Activated CD8-positive, alpha-beta memory T cell treated with anti-CD3 and anti-CD28 coated beads, Interleukin-2, amount 50 U/mL, for 1 hour (primary cell): ENCODE measurements at regions not wholly inside any gene's neighbourhood (a gene's known extent, or its start where the extent isn't known, plus 50 kb on each side); places are given as distances from the start of the nearest gene placed in this dataset.

Experiments
- DNase-seq: peaks from one replicate; pipeline ENCODE4 v3.0.0-alpha.2; 2020; ENCODE audit errors: extremely low read depth

DNA sequence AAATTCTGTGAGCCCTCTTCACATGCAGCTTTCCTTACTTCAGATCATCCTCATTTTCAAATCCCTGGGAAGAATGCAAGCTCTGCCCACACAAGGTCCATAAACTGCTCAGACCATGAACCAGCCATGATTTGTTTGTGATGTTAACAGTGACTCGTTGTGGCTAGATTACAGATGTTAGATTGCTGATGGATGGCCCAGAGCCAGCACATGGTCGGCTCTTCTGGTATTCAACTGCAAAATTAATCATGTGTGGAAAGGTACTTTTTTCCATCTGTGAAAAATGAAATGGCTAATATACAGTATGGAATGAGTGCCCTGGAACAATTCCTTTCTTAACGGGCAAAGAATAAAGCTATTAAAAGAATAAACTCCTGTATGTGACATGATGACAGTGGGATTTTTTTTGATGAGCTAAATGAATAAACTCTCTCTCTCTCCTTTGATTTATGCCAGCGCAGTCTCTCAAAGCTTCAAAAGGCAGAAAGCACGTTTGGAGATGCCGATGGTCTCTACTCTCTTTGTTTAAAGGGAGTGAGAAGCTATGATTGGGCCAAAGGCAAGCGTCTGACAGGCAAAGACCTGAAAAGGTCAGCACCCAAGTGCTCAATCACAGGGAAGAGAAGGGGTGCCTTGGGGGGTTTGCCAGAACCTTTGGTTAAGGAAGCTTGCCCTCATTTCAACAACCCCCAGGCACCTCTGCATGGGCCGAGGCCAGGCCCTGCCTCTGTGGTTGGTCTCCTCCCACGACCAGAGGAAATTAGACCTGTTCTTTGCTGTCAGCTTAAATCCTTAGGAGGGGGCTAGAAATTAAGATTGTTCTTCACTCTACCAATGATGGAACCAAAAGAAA lies 444.0 kb upstream of the NFE2L3 start:
- DNase-seq, result no peak

DNA sequence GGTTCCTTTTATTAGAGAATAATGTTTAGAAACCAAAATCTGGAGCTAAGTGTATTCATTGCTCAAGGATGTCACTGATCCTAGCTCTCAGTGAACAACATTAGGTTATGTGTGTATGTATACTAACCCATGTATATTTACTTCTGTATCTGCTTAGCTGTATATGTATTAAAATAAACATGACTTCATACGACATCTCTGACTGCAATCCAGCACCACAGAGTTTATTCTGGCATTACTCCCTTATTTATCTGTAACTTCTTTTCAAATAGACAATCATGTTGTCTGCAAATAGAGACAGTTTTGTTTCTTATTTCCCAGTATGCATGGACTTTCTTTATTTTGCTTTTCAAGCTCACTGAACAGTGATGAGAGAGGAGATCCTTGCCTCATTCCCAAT lies 441.0 kb upstream of the NFE2L3 start:
- DNase-seq, result no peak

DNA sequence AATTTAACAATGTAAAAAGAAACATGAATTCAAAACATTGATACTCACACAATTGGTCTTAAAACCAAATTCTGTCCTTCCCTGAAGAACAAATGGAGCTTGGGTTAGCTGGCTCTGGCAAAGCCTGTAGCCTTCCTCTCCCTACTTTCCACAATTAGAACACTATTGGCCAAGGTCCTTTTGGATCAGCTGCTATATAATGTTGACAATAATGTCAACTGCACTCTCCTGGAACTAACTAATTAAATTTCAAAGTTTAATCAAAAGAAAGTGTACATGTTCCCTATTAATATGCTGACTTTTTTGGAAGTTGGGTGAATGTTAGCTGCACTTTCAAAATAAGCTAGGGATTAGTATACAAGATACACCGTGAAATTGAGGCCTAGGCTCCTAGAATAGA lies 440.1 kb upstream of the NFE2L3 start:
- DNase-seq, result no peak

DNA sequence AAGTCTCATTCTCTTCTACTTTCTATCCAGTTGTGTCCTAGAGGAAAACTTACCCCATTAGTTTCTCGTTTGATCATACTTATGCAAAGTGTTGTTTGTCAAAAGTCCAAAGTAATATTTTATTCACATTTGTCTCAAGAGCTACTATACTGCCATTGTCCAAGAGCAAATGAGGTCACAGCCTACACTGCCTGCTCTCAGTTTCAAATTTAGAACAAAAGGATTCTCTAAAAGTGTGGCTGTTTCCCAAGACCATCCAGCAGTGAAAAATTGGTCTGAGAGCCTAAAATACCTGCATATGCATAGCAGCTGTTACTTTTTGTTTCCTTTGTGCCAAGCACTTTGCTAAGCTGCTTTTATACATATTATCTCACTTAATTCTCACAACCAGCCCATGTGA lies 439.5 kb upstream of the NFE2L3 start:
- DNase-seq, result no peak

DNA sequence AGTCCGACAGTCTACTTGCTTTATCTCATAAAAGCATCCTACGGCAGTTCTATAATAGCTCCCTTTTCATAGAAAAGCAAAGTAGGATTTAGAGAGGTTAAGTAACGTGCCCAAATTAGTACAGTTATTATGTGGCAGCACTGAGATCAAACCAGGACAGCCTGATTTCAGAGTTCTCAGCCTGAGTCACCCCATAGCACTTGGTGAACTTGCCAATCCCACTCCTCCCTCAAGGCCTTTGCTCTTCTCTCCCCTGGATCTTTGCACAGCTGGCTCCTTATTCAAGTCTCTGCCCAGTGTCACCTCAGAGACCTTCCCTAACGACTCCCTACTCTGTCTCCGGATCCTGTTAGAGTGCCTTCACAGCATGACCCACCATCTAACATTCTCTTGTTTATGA lies 438.0 kb upstream of the NFE2L3 start:
- DNase-seq, result no peak

DNA sequence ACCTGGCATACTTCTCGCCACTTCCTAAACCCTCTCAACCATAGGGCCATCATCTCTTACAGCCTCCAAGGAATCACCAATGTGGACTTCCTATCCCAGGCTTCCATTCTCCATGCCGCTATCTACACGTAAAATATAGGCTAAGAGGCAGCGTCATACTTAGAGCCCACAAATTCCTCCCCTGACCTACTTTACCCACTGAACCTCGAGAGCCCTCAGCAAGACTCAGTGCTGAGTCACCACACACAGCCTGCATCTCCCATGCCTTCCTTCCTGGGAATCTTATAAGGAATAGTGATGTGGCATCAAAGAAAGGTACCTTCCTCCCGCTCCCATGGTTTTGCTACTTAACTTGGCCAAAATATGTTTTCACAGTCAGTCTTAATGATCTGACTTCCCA lies 435.6 kb upstream of the NFE2L3 start:
- DNase-seq, result no peak

DNA sequence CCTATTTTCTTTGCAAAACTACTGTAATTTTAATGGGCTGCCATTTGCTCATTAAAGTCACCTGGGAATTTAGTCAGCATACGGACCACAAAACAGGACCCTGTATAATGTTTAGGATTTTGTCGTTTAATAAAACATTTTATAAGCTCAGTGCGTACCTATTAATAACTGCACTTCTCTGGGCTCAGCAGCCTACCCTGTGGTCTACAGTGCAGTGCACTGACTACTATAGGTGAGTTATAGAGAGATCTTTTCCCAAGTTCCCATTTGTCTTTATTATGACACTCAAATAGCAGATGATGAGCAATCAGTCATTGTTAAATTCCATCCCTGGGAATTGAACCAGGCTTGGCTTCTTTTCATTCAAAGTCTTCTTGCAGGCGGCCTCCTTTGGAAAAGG lies 433.4 kb upstream of the NFE2L3 start:
- DNase-seq, result no peak

DNA sequence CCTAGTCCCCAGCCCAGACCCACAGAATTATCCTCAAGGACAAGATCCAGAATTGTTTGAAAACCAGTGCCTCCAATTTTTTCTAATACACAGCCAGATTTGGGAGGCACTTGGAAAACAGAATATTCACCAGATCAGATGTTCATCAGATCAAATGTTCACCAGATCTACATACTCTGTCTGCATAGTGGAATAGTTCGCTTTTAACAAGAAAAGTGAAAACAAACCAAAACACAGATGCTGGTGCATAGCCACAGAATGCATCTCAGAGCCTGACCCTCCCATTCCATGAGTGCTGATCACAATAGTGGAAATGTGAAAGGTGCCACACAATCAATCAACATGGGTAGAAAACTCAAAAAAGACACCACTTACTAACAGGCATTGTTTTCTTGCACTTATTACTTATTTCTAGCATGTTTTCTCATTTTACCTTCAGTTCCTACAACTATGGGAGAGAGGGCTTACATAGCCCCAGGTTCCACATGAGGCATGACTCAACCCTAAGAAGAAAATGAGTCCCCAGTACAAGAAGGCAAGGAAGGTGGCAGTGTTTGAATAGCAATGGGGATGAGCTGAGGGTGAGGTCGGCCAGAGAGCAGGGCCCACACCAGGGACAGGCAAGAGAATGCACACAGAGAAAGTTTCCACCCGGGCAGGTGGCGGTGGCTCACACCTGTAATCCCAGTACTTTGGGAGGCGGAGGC lies 432.7 kb upstream of the NFE2L3 start:
- DNase-seq, result no peak

DNA sequence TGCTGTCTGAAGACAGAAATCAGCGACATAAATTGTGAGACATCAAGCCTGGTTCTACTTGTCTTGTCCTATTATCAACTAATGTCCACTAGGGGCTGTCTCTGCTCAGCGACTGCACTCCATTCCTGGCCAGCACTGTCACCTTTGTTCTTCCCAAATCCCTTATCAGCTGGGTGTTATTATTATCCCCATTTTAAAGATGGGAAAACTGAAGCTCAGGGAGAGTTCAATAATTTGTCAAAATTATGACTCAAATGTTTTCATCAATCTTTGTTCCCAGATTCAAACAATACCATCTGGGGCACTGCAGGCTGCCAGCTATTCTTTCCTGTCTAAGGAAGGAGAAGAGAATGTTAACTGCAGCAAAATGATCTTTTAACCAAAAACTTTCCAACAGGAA lies 431.6 kb upstream of the NFE2L3 start:
- DNase-seq, result no peak

DNA sequence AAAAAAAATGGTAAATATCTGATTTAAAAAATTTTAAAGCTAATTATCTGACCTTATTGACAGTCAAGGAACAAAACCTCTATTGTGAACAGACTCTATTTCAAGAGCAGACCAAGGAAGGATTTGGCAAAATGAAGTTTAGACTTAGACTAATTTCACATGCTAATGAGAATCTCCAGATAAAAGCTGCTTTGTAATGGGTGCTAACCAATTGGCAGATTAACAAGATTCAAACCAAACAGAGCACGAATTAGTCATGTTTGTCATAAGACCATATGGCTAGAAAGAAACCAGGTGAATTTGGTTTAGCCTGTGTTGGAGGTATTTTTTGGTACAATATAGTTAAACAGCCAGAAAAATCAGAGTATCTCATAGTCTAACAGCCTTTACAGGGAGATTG lies 429.1 kb upstream of the NFE2L3 start:
- no peak for DNase-seq

DNA sequence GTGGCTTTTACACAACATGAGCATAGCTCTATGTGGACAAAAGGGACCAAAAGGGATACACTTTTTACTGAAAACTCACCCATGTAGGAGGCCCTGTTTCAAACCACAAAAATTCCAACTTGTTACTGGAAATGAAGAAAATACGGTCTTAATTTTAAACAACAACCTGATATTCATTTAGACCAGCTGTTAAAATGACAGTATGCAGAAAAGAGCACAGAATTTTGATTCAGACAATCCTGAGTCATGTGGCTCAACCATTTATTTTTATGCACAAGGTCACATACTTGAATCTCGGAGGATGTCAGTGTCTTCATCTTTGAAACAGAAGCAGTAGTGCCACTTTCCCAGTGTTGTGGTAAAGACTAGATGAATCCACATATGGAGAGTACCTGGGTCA lies 426.5 kb upstream of the NFE2L3 start:
- DNase-seq, result no peak

DNA sequence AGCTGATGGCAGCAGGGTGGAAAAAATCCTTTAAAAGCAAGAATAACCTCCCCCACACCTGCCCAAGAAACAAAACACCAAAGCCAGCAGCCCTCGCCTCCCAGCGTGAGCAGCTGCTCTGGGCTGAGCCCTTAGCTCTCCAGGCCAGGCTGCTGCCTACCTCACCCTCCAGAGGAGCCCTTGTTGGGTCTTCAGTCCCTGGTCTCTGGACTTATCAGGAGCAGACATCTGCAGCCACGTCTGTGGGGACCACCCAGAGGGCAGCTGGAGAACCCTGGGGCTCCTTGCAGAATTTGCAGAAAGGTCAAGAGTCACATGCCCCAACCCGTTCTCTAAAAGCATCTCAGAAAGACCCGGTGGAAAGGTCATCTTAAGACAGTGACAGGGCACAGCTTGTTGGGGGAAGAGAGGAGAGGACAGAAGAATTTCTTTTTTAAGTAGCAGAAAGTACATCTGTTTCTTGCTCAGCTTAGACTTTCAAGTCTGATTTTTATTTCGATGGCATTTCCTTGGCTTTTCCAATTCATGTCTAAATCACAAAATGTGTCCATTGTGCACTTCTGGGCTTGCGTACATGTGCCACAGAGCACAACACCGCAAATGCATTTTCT lies 425.7 kb upstream of the NFE2L3 start:
- no peak for DNase-seq

DNA sequence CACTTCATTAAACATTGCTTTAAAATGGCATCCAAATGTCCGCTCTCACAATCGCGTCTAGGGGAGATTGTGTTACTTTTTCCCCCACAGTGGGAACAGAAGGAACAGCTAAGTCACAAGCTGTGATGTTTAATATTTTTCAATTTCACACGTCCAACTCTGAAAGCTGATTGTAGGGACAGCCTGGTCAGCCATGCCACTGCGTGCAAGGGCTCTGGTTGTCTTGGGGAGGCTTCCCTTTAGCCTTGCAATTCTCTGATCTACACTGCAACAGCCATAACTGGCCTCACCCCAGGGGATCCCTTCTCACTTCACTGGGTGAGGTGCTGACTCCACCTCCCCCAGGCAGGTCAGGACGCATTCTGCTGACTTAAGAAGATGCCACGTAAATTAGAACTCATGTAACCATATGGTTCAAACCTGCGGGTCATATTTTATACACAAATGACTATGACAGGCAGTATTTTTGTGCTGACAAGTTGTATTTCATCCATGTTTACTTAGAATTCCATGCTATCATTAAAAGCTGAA lies 425.2 kb upstream of the NFE2L3 start:
- DNase-seq, result no peak

DNA sequence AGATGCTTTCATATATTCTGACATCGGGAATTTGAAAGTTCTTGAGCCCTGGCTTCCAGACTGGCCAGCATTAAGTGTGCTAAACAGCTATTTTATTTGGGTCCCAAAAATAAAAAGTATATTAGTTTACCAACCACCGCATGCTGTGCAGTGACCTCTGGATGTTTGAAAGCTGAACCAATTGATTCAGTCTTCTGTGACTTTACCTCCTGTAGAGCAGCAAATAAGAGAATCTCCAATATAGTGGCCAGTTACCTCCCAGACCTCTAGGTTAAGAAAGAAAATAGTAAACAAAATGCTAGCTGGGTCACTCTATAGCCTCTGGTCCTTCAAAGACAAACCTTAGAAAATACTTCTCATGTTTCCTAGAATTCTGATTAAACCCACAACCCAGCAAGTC lies 424.6 kb upstream of the NFE2L3 start:
- DNase-seq, result no peak

DNA sequence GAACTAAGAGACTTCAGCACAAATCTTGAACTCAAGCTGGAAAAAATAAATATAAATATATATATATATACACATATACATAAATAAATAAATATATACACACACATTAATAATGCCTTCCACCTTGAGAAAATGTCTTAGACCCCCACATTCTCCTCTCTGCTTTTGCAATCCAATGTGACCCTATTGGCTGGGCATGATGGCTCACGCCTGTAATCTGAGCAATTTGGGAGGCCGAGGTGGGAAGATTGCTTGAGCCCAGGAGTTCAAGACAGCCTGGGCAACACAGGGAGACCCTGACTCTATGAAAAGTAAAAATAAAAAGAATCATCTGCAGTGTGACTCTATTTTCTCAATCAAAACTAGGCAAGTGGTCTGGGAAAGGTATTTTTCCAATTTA lies 424.1 kb upstream of the NFE2L3 start:
- DNase-seq, result no peak

DNA sequence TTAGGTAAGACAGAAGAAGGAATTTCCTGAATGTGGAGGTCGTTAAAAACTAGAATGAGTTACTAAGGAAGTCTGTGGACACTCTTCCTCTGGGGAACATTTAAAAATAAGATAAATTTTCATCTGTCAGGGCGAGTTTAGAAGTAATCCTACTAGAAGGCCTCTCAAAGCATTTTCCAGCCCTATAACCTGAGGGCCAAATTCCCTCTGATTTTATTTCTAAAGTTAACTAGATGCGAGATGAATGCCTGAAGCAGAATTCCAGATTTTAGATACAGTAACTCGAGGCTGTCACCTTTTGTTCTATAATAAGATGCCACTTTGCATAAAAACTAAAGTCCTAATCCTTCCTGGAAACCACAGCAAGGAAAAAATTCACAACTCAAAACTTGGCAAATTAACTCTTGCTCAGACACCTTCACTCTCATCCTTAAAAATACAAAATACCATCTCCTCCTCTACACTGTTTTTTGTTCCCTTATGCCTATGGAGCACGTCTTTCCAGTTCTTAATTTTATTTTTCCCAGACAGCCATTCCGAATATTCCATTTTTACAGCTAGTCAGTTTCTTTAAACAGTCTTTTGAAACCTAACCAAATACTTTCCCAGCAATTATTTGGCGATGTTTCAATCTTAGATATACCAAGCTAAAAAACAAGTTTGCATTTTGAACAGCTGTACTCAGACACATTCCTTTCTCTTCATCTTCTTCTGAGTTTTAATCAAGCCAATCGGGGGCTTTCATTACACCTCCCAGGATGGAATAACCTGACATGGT lies 420.7 kb upstream of the NFE2L3 start:
- no peak for DNase-seq

DNA sequence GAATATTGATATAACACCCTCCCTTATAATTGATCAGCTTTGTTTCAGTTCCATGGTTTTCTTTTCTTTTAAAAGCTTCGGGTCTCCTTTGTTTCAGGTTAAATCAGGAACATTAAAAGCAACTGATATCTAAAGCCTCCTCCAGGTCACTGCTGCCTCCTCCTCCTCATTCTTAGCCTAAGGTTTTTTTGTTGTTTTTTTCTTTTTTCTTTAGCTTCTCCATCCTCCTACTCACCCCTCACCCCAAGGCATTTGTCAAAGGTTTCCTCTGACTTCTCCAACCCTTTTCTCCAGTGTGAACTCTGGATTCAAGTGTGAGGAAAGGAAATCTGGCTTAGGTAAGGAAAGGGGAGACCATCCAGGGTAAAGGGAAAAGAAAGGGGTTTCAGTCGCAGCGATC lies 420.2 kb upstream of the NFE2L3 start:
- no peak for DNase-seq

DNA sequence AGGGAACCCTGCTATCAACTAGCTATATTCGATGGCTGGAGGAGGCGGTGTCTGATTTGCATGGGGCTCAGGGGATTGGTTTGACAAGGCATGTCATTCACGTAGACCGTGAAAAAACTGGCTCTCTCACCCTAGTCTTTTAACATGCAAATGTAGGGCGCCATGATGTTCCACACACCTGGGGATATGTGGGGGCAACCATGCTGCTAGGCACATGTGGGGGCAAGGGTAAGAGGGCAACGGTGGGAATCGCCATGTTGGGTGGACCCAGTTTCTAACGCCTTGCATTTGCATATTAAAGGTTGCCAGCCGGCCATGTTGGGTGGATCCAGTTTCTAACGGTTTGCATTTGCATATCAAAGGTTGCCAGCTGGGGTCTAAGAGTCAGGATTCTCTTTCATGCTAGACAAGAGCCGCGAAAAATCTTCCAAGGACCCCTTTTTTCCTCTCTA lies 419.2 kb upstream of the NFE2L3 start:
- no peak for DNase-seq

DNA sequence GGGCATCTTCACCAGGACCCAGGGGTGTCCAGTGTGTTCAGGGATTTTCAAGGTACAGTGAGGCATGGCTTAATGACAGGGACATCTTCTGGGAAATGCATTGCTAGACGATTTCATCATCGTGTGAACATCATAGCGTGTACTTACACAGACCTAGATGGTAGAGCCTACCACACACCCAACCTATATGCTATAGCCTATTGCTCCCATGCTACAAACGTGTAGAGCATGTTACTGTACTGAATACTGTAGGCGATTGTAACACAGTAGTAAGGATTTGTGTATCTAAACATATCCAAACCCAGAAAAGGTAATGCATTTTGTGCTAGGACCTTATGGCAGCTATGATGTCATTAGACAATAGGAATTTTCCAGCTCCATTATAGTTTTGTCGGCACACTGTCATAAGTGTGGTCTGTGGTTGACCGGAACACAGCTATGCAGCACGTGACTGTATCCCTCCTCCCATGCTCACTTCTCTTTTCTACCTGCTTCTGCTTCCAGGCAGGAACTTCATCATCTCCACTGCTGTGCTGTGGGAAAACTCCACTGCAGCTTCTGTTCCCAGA lies 416.2 kb upstream of the NFE2L3 start:
- no peak for DNase-seq

DNA sequence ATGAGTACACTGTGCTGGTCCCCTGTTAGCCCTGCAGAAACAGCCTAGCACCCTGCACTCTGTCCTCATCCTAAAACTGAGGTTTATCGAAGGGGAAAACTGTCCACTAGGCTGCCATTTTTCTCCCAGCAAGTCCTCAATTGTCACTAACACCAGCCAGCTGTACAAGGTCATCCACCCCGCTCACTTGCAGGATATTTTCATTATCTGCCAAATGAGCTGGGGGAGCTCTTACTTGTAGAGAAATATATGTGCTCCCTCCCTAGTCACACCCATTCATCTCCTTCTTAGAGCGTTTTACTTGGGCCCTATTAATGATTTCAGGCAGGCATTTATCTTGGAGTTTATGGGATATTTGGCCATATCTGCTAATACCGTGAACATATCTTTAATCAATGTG lies 413.5 kb upstream of the NFE2L3 start:
- no peak for DNase-seq

DNA sequence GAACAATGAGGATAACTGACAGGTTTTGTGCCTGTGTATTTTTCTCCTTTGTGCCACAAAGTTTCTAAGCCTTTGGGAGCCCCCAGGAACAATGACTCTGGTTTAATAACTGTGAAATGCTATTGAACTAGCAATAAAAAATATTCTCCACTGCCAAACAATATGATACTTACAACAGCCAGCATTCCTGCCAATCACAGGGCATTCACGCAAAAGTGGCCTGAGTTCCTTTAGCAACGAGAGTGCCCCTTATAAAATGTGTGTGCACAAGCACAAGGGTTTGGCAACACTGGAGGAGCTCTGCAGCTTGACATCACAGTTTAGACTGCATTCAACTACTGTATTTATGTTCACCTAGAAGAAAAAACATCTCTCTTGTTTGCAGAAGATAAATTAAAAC lies 412.9 kb upstream of the NFE2L3 start:
- no peak for DNase-seq

DNA sequence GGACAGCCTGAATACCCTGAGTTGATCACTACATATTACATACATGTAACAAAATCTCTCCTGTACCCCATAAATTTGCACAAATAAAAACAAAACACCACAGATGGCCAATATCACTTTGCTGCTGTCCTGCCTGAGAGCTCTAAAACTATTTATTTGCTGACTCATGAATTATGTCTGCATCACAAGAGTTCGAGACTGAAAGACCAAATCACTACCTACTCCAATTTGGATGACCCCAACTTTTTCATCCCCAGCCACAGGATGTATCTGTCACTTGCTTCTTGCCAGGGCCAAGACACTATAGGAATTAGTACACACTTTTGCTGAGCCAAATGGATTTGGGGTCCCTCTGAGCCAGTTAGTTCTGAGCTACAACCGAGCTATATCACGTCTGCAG lies 409.7 kb upstream of the NFE2L3 start:
- no peak for DNase-seq
